Neural crest cell (in vitro differentiated cells): ENCODE measurements at regions not wholly inside any gene's neighbourhood (a gene's known extent, or its start where the extent isn't known, plus 50 kb on each side); places are given as distances from the start of the nearest gene placed in this dataset.

Experiments
- DNase-seq: peaks from one replicate; pipeline ENCODE4 v3.0.0; 2021; ENCODE audit warnings: low read depth, mixed read lengths, low spot score
- H3K27ac Mint-ChIP-seq: one replicate; pipeline ENCODE4 v1.8.0; 2021; ENCODE audit warnings: mild to moderate bottlenecking, mixed read lengths; ENCODE audit not compliant: unreplicated experiment
- H3K27me3 Mint-ChIP-seq: 2 replicates; pipeline ENCODE4 v1.8.0; 2021; ENCODE audit warnings: low read depth, mild to moderate bottlenecking, mixed read lengths
- H3K36me3 Mint-ChIP-seq: 2 replicates; pipeline ENCODE4 v1.8.0; 2021; ENCODE audit warnings: low read depth, mild to moderate bottlenecking, mixed read lengths
- H3K4me1 Mint-ChIP-seq: 2 replicates; pipeline ENCODE4 v1.8.0; 2021; ENCODE audit warnings: mixed read lengths
- H3K4me3 Mint-ChIP-seq: one replicate; pipeline ENCODE4 v1.8.0; 2021; ENCODE audit warnings: mild to moderate bottlenecking, mixed read lengths
- H3K9me3 Mint-ChIP-seq: 2 replicates; pipeline ENCODE4 v1.8.0; 2021; ENCODE audit warnings: mixed read lengths
- CTCF ChIP-seq: fragments of 200-600 bp; sonication (generic); conservative IDR thresholded peaks from 2 replicates; pipeline ENCODE4 v1.5.0; 2021; ENCODE audit warnings: antibody characterized with exemption, mild to moderate bottlenecking

DNA sequence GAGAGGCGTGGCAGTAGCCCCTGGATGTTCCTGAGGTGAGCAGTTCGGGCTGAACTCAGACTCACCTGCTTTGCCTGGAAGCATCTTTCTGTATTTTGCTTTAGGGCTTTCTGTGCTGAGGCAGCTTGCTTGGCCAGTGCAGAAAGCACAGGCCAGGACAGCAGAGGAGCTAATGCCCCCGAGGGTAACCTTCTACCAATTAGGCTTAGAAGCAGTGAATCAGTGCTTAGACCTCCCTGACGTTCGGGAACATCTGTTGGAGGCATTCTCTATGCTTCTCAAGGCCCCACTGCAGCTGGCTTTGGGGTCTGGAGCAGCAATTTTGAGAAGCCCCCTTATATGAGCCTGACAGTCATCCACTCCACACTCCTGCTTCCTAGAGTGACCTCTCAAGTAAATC, 350.7 kb upstream of the PROK2 start:
- DNase-seq, result no peak
- Mint-ChIP-seq H3K36me3 (no peaks in the 10 kb centered on the region), H3K4me3 (no peak overlapping the region), H3K27ac (no peak overlapping the region), H3K9me3 (no peaks in the 10 kb centered on the region), H3K27me3 (peaks cover 3% of the 10 kb centered on the region), H3K4me1 (peaks cover 3% of the 10 kb centered on the region)
- TF ChIP-seq CTCF, result no peak

GRCh38 chr3:72134989-72135451, 350.1 kb upstream of the PROK2 start:
- Mint-ChIP-seq H3K9me3 (no peaks in the 10 kb centered on the region), H3K4me1 (peaks cover 3% of the 10 kb centered on the region)

GRCh38 chr3:72133329-72134011, 348.5 kb upstream of the PROK2 start:
- no peak overlapping the region for H3K4me3 Mint-ChIP-seq
- no peak for TF ChIP-seq CTCF
- H3K27me3 Mint-ChIP-seq, result peaks cover 5% of the 10 kb centered on the region
- H3K4me1 Mint-ChIP-seq, result peaks cover 3% of the 10 kb centered on the region
- no peak for DNase-seq
- no peaks in the 10 kb centered on the region for H3K9me3 Mint-ChIP-seq
- no peak overlapping the region for H3K27ac Mint-ChIP-seq
- H3K36me3 Mint-ChIP-seq, result no peaks in the 10 kb centered on the region

More at GRCh38 chr3:72134989-72135451, 350.1 kb upstream of the PROK2 start:
- Mint-ChIP-seq H3K4me3 (no peak overlapping the region), H3K36me3 (no peaks in the 10 kb centered on the region), H3K27ac (no peak overlapping the region), H3K27me3 (peaks cover 3% of the 10 kb centered on the region)
- DNase-seq, result no peak
- no peak for TF ChIP-seq CTCF

DNA sequence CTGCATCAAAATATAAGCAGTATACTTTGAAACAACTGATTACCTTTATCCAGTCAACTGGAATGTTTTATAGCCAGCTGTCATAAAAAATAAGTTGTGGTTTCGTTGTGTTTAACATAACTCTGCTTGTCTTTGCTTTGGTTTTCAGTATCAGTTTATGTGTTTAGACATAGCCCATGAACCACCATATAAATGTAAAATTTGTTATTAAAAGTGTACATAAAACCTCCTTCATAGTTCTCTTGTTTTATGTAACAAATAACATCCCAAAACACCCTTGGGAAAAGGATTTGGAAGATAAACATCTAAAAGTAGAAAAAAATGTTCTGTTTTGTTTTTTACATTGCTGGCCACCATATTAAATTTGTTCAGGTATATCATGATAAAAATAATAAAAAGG, 347.0 kb upstream of the PROK2 start:
- H3K36me3 Mint-ChIP-seq, result no peaks in the 10 kb centered on the region
- H3K27me3 Mint-ChIP-seq, result peaks cover 5% of the 10 kb centered on the region
- H3K4me1 Mint-ChIP-seq, result peaks cover 3% of the 10 kb centered on the region
- DNase-seq, result no peak
- no peaks in the 10 kb centered on the region for H3K9me3 Mint-ChIP-seq
- TF ChIP-seq CTCF, result no peak
- H3K27ac Mint-ChIP-seq, result no peak overlapping the region
- no peak overlapping the region for H3K4me3 Mint-ChIP-seq

DNA sequence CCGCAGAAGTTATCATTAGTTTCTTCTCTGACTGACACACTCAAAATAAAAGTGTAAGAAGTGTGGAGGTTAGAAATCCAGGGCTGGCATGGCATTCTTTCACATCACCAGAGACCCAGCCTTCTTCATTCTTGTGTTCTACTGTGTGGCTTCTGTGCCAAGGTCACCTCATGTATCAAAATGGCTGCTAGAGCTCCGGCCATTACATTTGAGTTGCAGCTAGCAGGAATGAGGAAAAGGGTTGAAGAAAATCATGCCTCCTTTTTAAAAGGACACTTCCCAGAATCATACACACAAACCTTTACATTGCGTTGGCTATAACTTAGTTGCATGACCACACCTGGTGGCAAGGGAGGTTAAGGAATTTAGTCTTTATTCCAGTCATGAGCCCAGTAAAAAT, 345.6 kb upstream of the PROK2 start:
- H3K36me3 Mint-ChIP-seq, result no peaks in the 10 kb centered on the region
- H3K27ac Mint-ChIP-seq, result no peak overlapping the region
- H3K4me1 Mint-ChIP-seq, result peaks cover 3% of the 10 kb centered on the region
- TF ChIP-seq CTCF, result no peak
- no peaks in the 10 kb centered on the region for H3K9me3 Mint-ChIP-seq
- H3K4me3 Mint-ChIP-seq, result no peak overlapping the region
- H3K27me3 Mint-ChIP-seq, result peaks cover 8% of the 10 kb centered on the region
- DNase-seq, result no peak
